ENCODE measurements at regions not wholly inside any gene's neighbourhood (a gene's known extent, or its start where the extent isn't known, plus 50 kb on each side); places are given as distances from the start of the nearest gene placed in this dataset.

DNA sequence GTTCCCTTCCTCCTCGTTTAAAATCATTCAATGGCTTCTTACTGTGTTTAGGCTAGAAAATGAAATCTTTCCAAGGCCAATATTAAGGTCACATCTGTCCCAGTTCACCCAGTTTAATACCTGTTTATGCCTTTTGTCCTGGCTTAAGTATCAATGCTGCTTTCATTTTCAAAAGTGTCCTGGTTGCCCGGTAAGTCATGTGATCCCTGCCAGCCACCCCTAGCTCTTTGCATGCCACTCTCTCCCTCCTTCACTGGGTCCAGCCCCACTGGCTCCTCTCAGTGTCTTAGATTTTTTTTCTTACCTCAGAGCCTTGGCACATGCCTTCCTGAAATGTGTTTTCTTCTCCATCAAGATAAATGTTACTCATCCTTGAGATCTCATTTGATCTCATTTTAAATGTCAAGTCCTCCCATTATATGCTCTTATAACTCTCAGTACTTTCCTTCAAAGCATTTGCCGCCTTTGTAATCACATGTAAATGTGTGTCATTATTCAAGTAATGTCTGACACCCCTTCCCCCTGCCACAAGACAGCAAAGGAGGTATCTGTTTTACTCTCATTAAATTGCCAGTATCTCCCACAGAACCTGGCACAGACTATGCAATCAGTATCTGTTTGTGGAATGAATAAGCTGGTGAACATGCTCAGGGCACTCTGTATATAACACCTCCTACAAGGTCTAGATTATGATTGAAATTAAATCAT is 472.5 kb upstream of the RPS6KA3 start (continued):
- TF ChIP-seq, protein P1, sequence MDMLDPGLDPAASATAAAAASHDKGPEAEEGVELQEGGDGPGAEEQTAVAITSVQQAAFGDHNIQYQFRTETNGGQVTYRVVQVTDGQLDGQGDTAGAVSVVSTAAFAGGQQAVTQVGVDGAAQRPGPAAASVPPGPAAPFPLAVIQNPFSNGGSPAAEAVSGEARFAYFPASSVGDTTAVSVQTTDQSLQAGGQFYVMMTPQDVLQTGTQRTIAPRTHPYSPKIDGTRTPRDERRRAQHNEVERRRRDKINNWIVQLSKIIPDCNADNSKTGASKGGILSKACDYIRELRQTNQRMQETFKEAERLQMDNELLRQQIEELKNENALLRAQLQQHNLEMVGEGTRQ (CRISPR knock-in tag; IDR thresholded peaks at IDR 0.05), result no peak
- TF ChIP-seq ATF6 (CRISPR knock-in tag; IDR thresholded peaks at IDR 0.05) (no peak), ELF4 (CRISPR knock-in tag; IDR thresholded peaks at IDR 0.05; ENCODE audit: low read depth) (no peak), TP53 (CRISPR knock-in tag; IDR thresholded peaks at IDR 0.05) (no peak), NFATC4 (CRISPR knock-in tag; IDR thresholded peaks at IDR 0.05) (no peak), ATF2 (CRISPR knock-in tag; IDR thresholded peaks at IDR 0.05; ENCODE audit: borderline replicate concordance, low read depth) (no peak), SP1 (CRISPR knock-in tag; conservative IDR thresholded peaks at IDR 0.05) (no peak), RELA (CRISPR knock-in tag; IDR thresholded peaks at IDR 0.05; ENCODE audit: borderline replicate concordance) (no peak)
- TF ChIP-seq, protein P2, sequence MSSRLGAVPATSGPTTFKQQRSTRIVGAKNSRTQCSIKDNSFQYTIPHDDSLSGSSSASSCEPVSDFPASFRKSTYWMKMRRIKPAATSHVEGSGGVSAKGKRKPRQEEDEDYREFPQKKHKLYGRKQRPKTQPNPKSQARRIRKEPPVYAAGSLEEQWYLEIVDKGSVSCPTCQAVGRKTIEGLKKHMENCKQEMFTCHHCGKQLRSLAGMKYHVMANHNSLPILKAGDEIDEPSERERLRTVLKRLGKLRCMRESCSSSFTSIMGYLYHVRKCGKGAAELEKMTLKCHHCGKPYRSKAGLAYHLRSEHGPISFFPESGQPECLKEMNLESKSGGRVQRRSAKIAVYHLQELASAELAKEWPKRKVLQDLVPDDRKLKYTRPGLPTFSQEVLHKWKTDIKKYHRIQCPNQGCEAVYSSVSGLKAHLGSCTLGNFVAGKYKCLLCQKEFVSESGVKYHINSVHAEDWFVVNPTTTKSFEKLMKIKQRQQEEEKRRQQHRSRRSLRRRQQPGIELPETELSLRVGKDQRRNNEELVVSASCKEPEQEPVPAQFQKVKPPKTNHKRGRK (CRISPR knock-in tag; IDR thresholded peaks at IDR 0.05; ENCODE audit: borderline replicate concordance), result no peak

DNA sequence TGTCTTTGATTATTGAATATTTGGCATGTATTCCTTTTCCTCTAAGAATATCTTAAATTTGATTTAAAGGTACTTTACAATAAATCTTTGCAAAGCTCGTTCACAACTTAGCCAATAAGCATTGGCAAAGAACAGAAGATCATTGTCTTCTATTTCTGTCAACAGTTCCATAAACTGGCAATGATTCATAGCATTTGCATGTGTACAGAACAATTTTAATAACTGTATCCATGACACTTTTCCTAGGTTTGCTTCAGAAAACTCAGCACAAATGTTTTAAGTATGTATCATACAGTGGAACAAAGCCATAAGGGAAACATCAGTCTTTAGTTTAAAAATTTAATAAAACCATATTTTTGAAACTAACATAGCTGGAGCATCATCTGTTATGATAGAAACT is 462.7 kb upstream of the RPS6KA3 start:
- ChIA-PET CTCF (interaction anchor here (1.4 kb wide), 1 partner anchor 199 kb away, joined by 4 read pairs; no protein-coding TSS in a partner anchor), POLR2A (no interaction called here)
- Mint-ChIP-seq H3K27me3 (ENCODE audit: low read depth) (no peaks in the 10 kb centered on the region), H3K4me3 (no peak overlapping the region), H3K36me3 (no peaks in the 10 kb centered on the region), H3K9me3 (no peaks in the 10 kb centered on the region), H3K4me1 (no peaks in the 10 kb centered on the region), H3K27ac (no peak overlapping the region)
- DNase-seq (ENCODE audit: low spot score) (no peak), ATAC-seq (no peak)
- no peak for TF ChIP-seq NR1H2 (CRISPR knock-in tag; IDR thresholded peaks at IDR 0.05)
- no peak for TF ChIP-seq TEAD4 (CRISPR knock-in tag; IDR thresholded peaks at IDR 0.05)
- TF ChIP-seq TCF7 (CRISPR knock-in tag; IDR thresholded peaks at IDR 0.05; ENCODE audit: low read depth), result no peak
- no peak for TF ChIP-seq GABPB1 (CRISPR knock-in tag; IDR thresholded peaks at IDR 0.05)
- TF ChIP-seq FOXP4 (CRISPR knock-in tag; IDR thresholded peaks at IDR 0.05), result no peak
- TF ChIP-seq FOXJ3 (CRISPR knock-in tag; IDR thresholded peaks at IDR 0.05; ENCODE audit: borderline replicate concordance), result no peak

DNA sequence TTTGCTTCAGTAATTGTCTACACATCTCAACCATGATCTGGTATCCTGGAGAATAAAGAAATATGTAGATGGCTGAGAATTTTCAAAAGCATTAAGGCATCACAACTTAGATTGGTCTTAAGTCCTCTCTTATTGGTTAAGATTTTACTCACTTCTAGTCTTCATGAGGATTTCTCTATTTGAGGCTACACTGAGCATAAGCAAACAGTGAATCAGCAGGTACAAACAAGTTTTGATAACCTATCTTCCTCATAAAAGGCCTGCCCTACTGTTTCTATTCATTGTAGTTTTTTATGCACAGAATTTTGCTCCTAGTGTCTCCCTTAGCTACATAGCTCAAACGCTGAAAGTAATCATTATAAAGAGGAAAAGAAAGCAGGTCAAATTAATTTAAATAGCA is 460.7 kb upstream of the RPS6KA3 start:
- CTCF ChIA-PET, result no interaction called here
- no peaks in the 10 kb centered on the region for H3K4me1 Mint-ChIP-seq
- no peaks in the 10 kb centered on the region for H3K9me3 Mint-ChIP-seq
- no peak overlapping the region for H3K4me3 Mint-ChIP-seq
- no peaks in the 10 kb centered on the region for H3K36me3 Mint-ChIP-seq
- ATAC-seq, result no peak
- H3K27me3 Mint-ChIP-seq (ENCODE audit: low read depth), result no peaks in the 10 kb centered on the region
- POLR2A ChIA-PET, result no interaction called here
- DNase-seq (ENCODE audit: low spot score), result no peak
- no peak overlapping the region for H3K27ac Mint-ChIP-seq
- TF ChIP-seq PREB (CRISPR knock-in tag; IDR thresholded peaks at IDR 0.05; ENCODE audit: borderline replicate concordance) (no peak), ZNF317 (CRISPR knock-in tag; IDR thresholded peaks at IDR 0.05; ENCODE audit: borderline replicate concordance, low read depth) (no peak), GABPB1 (CRISPR knock-in tag; IDR thresholded peaks at IDR 0.05) (no peak), ZNF425 (CRISPR knock-in tag; conservative IDR thresholded peaks at IDR 0.05) (no peak)

All from WTC11 (cell line).